ENCODE measurements at regions not wholly inside any gene's neighbourhood (a gene's known extent, or its start where the extent isn't known, plus 50 kb on each side); places are given as distances from the start of the nearest gene placed in this dataset.

DNA sequence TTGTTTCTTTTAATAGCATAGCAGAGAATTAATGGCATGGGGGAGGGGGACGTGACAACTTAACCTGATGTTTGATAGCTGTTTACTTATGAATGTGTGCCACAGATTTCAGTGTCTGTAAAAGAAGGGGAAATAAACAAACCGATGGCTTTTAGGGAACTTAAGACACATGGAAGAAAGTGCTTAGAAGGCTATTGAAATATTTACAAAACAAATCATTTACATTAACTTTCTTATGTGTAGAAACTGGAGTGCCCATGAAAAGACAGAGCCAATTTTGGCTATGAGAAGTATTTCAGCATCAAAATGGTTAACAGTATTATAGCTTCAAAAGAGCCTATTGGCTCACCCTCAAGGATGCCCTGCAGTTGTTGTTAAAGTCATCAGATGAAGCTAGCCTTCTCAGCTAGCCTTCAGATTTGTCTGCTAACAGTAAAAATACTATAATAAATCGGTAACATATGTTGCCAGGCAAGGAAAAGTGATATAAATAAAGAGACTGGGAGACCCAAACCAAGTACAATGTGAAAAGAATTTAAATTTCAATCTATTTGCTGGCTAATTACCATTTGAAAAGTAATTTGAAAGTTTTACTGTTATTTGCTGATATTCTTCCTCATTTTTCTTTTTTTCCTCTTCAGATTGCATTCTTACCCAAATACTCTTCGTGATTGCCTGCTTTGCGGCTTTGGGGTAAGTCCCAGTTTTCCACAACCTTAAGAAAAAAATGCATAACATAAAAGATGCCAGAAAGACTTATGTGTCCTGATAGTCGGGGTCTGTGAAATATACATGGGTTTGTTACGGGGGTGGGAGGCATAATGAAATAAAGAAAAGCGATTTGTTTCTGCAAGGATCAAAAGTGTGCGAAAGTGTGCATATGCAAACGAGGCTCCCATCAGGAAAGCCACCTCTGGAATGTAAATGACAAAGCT lies 256.4 kb downstream of the MEIS1 start:
- no peak for DNase-seq

DNA sequence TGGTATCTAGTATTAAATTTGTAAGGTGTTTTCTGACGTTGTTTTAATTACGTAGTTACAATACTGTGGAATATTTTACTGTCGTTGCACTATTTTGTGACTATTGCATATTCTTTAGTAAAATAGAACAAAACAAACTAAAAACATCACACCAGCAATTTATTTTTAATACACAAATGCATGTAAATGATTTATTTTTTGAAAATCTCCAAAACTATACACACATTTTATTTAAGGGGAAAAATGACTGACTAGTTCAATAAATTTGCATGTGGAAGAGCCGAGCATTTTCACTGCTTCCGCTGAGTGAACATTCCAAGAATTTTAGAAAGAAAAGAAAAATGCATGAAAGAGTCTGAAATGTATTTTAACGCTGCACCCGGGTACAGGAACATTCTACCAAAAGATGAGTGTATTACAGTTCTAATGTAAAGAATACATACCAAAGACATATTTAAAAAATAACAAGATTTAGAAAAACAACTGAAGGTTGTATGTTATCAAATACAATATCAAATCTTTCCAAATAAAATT lies 257.7 kb downstream of the MEIS1 start:
- DNase-seq, result no peak

DNA sequence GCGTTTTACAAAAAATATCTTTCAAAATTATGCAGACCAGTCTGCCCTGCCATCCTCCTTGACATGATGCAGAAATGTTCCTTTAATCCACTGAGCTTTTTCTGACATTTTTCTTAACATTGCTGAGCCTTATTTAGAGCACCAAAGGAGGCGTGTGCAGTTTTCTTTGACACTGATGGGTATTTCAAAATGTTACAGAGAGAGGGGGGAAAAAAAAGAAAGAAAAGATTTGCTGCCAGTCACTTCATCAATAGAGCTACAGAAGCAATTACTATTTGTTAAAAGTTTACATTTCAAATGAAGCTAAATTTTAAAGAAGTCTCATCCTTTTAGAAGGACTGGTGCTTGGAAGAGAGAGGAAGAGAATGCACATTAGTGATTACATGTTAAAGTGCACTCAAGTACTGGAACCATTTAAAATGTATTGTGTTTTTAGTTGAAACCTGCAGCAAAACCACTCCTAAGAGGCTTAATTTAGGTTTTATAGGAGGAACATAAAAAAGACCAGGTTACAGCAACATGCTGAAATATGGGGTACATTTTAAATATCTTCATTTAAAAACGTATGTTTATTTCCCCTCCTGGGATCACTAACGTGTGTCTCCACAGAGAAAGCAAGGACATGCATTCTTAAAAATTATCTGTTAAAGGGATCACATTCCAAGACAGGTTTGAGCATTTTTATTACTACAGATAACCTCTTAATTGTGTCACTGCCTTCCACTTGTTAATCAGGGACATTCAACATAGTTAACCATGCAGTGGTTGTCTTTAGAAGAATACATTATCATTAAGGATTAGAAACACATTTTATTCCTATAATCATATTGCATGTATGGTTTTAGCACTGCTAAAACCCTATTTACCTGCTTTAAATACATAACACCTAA lies 258.4 kb downstream of the MEIS1 start:
- no peak for DNase-seq

DNA sequence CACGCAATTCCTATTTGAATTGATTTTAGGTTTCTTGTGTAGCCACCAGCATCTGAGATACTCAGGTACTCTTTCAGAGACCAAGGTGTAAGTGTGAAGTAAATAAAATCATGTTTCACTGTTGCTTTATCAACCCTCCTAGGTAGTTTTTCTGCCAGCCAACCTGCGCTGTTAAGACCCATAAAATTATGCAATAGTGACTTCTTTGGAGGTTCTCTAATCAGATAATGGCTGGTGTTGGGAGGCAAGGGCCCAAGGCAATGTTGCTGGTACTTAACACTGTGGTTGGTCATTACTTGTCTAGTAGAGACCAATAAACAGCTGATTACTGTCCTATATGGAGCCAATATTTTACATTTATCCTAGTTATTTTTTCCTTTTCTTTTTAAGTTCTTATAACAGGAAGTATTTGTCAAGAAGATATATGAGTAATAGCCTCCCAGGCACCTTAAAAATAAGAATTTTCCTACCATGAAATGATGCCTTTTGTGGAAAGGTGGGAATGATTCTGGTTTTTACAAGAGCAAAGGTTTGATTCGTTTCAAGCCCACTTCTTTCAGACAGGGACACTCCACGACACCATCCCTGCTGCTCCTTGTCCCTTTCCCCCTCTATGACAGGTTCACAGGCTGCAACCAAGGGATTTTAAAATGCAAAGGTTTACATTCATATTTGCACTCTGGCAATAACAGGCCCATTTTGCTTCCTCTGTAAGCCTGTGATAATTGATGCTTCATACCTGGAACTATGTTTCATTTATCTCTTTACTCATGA lies 259.3 kb downstream of the MEIS1 start:
- DNase-seq, result no peak

DNA sequence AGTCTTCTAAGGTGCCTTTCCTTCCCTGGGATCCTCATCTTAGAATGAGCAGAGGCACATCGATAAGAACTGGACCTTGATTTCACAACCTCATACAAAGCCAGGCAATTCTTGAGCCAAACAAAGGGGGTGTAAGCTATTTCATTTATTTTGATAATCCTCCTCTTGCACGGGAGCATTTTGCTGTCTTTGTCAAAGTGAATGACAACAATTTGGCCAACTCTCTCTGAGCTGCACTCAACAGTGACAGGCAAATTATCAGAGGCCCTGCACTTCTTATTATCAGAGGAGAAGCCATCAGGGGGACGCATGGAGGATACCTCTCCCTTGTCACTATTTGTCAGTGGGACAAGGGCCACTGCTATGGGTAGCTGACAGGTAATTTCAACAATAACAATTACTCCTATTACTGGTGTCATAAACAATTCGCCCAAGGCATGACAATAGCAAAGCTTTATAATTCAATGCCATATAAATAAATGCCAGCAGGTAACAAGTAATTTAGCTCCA lies 260.4 kb downstream of the MEIS1 start:
- DNase-seq, result no peak

DNA sequence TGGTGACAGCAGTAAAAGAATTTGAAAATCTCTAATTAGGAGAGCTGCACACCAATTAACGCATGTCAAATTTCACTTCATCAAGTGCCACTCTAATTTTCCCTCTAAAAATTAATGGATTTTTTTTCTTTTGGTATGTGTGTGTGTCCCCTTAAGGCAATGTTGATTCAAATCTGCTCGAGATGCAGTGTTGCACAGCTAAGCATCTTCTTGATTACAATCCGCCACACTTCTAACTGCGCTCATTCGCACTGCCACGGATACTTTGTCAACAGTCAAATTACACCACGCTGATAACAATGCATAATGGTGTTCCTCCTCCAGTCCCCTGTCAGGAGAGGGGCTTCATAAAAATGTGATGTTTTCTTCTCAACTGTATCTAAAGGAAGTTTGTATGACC lies 261.4 kb downstream of the MEIS1 start:
- no peak for DNase-seq

DNA sequence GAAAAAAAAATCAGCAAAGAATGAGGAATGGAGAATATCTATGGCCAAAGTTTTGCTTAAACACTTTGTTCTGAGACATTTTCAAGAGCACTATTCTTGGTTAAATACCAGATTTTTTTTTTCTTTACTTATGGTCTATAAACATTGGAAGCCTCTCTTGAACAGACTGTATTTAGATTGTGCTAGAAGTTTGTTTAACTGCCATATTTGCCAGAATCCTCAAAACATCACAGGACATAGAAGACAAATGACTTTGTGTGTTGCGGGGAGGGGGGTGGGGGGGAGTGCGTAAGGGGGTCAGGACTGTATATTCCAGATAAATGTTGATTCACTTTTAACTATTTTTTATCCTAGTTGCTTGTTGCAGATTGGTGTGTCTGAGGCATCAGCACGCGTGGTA lies 262.0 kb downstream of the MEIS1 start:
- DNase-seq, result no peak

DNA sequence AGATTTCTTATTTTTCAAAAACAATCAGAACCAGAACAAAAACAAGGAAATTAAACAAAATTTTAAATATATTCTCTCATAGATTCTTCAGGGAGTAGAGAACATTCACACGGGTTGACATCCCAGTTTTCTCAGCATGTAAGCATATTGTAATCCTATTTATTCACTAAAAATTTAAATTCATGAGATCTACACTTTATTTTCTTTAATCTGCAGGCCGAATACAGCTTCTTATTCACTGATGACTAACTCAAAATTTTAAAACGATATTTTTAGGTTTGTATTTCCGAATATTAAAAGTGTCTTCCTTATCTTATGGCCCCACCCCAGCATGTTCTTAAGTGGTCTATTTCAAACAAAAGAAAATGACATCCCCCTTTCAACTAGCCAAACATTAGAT lies 262.4 kb downstream of the MEIS1 start:
- DNase-seq, result no peak

DNA sequence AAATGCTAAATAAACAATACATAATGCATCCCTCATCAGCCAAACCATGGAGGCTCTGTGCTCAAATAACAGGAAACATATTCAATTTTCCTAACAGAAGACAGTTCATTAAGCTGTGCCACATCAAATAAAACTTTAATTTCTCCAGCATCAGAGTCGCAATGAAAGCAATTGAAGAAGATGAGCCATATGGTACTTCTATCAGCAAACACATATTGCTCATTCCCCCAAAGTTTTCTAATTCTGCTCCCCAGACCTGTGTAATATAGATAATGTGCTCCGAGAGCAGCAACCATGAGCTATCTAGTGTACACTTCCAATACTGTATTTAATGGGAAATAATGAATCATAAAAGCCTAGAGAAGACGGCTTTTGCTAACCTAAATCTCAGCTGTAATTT lies 263.2 kb downstream of the MEIS1 start:
- no peak for DNase-seq

DNA sequence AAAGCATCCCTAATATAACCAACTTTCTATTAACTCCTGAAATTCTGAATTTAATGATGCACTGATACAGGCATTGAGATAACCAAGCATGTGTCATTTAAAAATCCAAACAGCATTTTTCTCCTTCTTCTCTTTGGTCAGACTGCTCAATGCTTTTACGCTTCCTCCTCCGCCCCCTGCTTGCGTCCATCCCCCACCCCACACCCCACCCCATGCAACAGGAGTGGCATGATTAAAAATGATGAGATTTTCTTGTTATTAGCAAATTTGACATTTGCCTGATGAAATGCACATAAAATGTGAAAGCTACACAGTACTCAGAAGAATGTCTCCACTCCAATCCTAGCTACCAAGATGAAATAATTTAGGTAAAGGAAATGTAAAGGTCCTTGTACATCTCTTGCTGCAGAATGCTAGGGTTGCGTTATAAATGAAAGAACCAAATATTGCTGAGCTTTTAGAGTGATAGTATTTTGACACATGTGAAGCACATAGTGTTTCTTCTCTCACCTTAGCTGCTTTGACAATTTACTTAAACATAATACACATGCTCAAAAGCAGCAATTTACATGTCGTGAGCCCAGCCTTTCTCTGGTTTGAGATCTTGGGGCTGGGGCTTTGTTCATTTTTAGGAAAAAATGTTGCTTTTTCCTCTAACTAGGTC lies 263.8 kb downstream of the MEIS1 start:
- DNase-seq, result no peak

DNA sequence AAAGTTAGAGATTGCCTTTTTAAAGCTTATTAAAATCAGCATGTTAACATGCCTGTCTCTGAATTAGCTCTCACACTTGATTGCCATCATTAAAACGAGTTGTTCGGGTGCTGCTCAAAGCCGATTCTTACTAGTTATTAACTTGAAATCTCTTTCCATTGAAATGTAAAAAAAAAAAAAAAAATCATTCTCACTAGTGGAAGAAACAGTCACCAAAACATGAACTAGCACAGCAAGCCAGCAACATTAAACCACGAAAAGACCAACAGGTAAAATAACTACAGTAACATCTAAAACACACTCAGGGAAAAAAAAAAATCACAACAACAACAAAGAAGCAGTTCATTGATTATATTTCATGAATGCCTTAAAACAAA lies 264.5 kb downstream of the MEIS1 start:
- DNase-seq, result no peak

DNA sequence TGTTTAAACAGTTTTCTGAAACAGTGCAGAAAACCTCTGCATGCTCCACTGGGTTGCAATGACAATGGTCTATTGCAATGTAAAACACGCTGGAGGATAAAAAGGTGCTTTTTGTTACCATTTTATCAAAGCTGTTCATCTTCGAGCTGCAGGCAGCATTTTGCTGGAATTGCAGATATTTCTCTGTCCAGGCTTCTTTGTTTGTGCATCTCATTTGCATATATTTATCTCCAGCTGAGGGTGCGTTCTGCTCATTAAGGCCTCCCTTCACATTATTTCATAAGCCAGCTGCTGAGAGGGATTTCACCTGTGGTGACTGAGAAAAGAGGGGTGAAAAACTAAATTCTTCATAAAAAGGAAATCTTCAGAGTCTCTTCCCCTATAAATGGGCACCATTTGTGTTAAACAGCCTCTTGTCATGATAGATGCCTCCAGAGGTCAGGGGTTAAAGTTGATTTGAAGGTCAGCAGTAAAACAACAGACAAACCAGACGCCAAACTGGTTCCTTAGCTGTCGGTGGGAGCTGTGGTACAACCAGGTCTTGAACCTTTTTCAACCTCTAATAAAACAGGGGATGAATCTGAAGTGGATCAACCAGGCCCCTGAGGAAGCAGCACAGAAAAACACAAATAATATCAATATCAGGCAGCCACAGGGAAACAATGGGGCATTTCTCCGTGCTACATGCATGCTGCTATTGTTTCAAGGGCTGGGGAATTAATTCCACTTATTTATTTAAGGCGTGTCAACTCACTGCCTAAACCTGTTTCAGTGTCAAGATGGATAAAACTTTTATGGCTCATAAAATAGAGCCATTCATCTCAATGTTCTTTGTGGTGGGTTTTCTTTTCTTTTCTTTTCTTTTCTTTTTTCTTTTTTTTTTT lies 265.1 kb downstream of the MEIS1 start:
- DNase-seq, result no peak

DNA sequence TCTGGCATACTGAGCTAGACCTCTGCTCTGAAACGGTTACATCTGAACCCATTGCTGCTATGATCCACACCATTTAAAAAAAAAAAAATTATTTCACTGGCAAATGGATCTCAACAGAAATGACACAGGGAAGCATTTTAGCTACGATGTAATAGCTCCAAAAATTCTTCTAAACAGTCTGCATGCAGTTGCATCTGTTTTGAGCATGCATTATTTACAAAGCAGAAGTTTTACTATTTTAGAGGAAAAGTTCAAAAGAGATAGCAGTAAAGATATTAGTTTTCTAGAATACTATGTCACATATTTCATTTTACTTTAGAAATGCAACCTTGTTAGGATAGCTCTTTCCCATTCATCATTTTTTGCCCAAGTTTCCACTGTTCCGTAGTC lies 265.7 kb downstream of the MEIS1 start:
- no peak for DNase-seq

DNA sequence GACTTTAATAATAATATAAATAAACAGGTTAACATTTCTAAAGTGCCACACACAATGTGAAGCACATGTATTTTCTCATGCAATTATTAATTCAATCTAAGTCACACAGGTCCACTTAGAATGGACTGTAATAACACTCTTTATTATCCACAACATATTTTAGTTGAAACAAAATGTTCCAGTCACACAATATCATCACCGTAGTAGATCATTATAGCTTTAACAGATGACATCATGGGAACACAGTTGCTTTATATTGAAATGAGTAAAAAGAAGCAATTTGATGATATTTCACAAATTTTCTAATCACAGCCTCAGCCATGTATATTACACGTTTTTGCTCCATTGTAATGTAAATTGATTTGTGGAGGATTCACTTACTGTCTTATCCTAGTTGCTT lies 266.3 kb downstream of the MEIS1 start:
- no peak for DNase-seq

DNA sequence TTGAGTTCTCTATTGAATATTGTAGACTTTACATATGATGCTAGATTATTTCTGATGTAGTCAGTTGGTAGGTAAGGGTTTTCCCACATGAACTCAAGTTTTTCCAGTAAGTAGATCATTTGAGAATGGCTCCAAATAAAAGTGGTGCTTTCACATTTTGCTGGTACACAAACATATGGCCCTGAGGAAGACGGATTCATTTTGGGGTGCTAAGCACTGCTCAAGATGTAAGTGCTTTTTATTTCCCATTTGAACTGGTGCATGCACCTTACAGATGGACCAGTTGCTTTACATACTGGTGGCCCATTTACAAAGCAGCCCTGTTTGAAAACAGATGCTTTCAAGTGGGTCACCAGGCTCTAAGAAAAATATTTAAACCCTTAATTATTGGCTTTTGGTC lies 266.7 kb downstream of the MEIS1 start:
- no peak for DNase-seq

DNA sequence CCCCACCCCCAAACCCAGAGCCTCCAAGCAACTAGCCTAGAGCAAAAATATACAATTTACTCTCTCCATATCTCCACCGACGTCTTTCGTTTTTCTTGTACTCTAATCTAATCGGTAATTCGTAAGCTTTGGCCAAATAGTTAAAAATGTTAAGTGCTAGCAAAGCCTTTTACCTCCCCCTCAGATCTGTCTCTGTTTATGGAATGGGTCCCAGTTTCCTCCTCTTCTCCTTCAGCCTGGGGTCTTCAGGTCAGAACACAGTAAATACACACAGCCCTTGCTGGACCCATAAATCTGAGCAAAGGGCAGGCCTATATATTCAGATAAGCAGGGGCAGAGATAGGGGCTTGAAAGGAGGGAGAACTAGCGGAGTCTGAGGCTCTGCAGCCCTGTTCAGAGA lies 267.4 kb downstream of the MEIS1 start:
- no peak for DNase-seq

DNA sequence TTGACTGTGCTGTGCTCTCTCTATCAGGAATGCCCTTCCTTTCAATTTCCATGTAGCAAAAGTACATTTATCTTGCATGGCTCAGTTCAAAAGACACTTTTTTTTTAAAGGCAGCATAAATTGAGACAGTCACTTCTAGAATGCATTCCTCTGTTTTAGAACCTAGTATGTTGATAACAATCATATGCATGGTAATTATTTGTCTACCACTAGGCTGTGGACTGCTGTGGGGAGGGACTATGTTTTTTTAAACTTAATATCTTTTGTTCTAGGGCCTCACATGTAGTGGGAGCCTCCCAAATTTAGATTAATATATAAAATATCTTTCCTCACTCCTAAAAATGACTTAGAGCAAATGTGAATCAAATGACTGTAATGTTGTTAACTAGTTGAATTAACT lies 269.9 kb downstream of the MEIS1 start:
- no peak for DNase-seq

DNA sequence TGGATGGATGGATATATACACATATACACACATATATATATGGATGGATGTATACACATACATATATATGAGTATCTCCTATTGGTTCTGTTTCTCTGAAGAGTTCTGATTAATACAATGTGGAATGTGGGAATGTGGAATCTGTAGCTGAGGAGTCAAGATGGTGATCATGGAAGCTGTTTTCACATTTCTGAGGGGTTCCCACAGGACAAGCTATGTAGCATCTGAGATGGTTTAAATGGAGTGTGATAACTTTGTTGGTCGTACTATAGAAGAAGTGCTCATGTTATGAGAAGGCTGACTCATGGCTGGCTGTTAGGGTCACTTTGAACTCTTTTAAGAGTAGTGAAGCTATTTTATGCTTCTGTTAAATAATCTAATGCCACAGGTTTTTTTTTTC lies 279.7 kb downstream of the MEIS1 start:
- no peak for DNase-seq

DNA sequence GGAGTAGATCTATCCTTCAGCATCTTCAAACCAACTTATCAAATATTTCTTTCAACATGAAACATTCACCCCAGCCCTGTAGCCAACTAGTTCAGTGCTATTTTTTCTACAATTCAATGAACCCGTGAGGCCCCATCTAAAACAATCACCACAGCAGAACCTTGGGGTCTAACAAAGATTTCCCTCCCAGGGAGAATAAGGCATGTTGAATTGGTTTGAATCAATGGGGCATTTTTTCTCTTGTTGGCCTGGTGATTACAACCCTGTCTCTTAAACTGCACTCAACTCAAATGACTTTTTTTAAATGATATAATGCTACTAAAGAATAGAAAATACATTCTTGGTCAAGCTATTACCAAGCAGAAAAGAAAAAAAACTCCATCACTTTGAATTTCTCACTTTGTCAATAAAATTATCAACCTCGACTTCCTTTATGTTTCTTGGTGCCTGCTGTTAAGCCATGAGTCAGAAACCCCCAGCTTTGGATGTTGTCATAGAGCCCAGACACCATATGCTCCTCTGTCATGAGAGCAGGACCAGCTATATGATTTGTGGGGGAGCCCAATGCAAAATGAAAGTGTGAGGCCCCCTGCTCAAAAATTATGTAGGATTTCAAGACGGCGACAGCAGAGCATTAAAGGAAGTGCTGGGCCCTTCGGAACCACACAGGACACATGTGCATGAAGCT lies 282.4 kb downstream of the MEIS1 start:
- DNase-seq, result no peak

DNA sequence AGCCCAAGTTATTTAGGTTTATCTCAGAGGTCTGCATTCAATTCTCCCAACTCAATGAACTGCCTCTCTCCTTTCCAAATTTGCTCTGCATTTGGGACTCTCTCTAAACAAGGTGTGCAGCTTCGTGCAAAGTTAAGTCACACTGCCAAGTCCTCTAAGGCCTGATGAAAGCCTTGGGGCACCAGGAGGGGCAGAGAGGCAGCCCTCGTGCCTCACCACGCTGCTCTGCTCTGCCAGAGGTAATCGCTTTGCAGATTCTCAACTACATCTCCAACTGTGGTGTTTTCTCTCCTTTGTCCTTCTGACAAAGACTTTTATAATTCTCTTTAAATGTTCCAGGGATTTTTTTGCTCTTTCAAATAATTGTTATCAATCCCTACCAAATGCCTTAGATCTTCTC lies 283.0 kb downstream of the MEIS1 start:
- DNase-seq, result no peak

DNA sequence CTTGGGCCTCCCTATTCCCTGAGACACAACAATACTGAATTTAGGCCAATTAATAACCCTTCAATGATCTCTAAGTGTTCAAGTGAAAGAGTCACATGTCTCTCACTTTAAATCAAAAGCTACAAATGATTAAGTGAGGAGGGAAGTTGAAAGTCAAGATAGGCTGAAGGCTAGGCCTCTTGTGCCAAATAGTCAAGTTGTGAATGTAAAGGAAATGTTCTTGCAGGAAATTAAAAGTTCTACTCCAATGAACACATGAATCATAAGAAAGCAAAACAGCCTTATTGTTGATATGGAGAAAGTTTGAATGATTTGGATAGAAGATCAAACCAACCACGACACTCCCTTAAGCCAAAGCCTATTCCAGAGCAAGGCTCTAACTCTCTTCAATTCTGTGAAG lies 286.9 kb downstream of the MEIS1 start:
- DNase-seq, result no peak
